Middle frontal gyrus (tissue), 1 donor: ENCODE measurements at regions not wholly inside any gene's neighbourhood (a gene's known extent, or its start where the extent isn't known, plus 50 kb on each side); places are given as distances from the start of the nearest gene placed in this dataset.

ENCODE experiments used
- DNase-seq: peaks from one replicate; pipeline ENCODE4 v3.0.0-alpha.2; 2015; ENCODE audit warnings: low spot score; ENCODE audit errors: extremely low spot score

DNA sequence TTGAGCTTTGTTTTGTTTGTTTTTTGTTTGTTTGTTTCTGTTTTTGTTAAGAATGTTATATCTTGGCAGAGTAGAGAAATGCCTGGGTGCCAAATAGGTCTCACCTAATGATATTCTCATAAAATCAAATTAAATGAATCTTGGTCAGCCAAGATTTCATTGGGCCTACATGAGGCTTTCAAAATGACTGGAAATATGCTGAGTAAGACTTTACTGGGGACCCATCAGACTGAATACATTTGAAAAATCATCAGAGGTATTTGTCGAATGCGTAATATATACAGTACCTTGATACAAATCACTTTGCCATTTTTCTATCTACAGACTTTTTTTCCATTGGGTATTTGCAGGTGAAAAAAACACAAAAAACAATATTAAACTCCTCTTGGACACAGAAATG, 480.8 kb downstream of the CDH2 start:
- DNase-seq = no peak

DNA sequence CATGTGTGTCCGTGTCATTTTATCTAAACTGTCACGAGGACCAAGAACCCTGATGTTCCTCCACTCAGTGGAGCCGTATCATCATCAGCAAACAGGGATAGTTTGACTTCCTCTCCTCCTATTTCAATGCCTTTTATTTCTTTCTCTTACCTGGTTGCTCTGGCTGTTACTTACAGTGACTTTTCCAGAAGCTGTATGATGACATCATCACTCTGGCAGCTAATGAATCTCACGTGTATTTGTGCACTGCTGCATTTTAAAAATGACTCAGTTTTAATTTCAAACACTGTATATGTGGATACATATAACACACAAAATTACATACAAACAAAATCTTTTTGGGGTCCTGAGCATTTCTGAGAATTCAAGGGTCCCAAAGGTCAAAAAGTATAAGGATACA, 481.4 kb downstream of the CDH2 start:
- no peak for DNase-seq

- no peak for DNase-seq
Observed at GRCh38 chr18:27695052-27695451, 481.9 kb downstream of the CDH2 start.

- no peak for DNase-seq
Observed at GRCh38 chr18:27688581-27688980, 488.3 kb downstream of the CDH2 start.

- DNase-seq = no peak
Observed at GRCh38 chr18:27687351-27687979, 489.5 kb downstream of the CDH2 start.

DNA sequence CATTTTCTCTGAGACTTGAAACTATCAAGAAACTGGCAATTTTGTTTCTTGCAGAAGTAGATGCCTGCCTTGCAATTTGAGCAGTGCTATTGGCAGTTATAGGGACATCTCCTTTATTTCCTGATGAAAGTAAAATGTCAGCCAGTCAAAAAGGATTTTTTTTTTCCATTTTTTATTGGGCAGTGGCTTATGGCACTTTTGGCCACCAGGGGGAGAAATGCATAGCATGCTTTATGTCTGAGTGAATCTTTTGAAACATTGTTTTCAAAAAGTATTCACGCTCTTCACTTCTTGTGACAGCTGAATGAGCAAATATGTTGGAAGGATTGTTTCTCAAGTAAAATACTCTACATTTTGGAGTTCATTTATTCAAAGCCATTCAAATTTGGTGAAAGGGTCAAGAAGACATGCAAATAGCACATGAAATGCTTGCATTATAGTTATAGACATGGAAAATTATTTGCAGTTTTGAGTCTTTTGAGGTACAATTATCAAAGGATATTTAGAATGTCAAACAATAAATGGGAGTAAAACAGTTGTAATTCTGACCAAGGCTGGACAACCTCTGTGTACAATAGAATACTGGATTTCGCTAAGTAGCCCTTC, 491.0 kb downstream of the CDH2 start:
- DNase-seq = no peak

- DNase-seq = no peak
Observed at GRCh38 chr18:27685091-27685490, 491.8 kb downstream of the CDH2 start.

- no peak for DNase-seq
Observed at GRCh38 chr18:27674411-27674810, 489.3 kb upstream of the CHST9 start.

- DNase-seq = no peak
Observed at GRCh38 chr18:27673861-27674260, 488.8 kb upstream of the CHST9 start.

DNA sequence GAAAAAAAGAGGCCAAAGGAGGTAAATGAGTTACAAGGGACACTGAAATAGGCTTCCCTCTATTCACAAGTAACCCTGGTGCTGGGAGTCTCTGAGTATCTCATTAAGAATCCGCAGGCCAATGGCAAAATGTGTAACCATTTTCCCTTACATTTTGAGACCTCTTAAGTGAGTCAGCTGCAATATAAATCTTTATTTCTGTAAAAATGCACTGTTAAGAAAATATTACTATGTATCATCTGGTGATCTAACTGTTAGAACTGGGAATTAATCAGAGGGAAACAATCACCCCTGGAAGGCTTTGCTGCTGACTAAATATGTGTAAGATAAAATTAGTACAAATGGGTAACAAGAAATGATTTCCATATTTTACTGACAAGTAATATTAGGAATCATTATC, 483.1 kb upstream of the CHST9 start:
- DNase-seq = no peak

GRCh38 chr18:27667064-27667463, 482.0 kb upstream of the CHST9 start:
- DNase-seq = no peak

DNA sequence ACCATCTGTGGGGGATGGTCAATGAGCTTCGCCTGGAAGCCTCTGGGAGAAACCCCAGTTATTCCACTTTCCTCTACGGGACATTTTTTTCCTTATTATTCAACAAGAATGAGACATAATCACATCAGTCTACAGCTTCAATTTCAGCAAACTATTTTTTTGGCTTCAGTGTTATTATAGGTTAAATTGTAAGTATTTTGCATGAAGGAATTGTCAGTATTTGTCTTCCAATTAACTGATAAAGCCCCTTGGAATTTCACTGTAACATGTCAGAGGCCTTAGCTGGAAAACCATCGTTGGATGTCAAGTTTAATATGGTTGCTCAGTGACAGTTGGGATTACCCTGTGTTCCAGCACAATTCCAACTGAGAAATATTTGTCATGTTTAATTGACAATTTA, 480.9 kb upstream of the CHST9 start:
- no peak for DNase-seq

DNA sequence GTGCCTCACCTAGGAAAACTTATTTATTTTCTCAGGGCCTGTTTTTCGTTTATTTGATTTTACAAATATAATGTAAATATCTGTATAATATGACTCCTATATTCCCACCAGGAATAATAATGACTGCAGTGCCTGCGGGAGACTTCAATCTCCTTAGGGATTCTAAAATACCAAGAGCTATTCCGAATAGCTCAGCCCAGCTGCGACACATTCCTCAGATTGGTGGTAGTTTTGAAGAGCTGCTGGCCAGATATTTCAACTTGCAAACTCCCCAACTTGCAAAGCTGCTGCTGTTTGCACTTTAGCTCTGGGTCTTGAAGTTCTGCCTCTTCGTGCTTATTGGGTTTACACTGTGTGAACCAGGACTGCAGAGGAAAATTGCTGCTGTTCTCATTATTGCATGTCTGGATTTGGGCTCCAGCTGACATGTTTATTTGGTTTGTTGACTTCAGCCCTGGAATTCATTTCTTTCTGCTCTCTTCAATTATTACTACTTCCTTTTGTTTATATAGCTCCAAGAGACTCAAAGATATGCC, 480.2 kb upstream of the CHST9 start:
- no peak for DNase-seq

GRCh38 chr18:27662949-27663348, 477.8 kb upstream of the CHST9 start:
- DNase-seq = no peak

DNA sequence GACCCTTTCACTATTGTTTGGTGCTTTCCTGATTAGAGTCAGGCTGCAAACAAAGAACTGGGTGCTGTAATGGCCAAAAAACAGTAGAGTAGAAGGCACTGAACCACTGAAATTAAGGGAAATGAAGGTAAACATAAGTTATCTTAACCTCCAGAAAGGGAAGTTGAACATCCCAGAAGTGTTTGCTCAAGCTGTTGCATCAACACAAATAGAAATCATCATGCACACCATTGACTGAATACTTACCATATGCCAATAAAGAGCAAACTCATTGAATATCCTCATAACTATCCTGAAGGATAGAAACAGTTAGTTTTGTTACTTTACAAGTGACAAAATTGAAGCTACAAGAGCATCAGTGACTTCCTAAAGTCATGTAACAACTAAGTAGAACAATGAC, 477.4 kb upstream of the CHST9 start:
- no peak for DNase-seq

DNA sequence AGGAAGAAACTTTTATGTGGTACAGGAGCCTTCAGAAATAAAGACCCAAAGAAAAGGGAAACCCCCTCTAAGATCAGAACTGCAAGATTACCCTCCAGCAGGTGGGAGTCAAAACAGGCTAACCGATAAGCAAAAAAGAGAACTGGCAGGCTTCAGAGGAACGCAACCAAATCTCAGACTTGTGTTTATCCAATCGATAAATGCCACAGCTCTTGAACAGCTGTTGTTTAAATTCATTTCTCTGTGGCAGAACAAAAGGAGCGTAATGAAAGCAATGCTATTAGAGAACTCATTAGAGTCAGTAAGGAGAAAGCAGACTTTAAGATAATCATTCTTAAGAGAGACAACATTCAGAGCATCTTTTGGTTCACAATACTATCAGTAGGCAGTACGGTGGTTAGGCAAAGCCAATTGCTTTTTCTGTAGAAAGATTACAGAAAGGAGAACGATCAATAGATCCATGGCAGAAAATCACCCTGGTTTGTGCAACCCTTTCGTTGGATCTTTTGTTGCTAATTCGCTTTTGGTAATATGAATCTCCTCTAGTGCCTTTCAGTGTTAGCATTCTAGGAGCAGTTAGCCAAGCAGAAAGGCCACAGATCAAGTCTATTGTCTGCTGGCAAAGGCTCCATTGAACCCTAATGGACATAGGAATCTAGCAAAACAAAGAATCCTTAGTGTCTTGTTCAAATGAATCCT, 476.4 kb upstream of the CHST9 start:
- no peak for DNase-seq

GRCh38 chr18:27656905-27657304, 471.8 kb upstream of the CHST9 start:
- no peak for DNase-seq

DNA sequence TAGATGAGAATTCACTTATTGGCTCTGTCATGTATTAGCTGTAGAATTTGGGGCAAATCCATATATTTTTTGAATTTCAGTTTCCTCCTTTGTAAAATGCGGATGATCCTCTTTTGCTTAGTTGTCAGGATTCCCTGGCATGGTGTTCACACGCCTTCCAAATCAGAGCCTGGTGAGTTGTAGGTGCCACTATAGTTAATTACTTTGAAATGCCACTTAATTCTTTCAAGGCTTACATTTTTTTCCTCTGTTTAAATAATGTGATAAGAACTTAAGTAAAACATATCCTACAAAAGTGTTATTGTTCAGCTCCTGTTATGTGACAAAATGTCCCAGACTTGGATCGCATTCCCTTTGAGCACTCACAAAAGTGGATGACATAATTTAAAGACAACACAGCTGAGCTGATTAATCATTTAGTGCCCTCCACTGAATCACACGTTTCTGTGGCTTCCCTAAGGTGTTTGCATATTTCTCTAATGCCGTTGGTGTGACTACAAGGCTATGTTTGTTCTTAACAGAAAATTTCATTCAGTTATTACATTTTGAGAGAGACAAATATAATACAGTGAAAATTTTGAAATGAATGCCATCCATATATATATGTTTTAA, 471.2 kb upstream of the CHST9 start:
- no peak for DNase-seq

GRCh38 chr18:27653247-27653646, 468.1 kb upstream of the CHST9 start:
- DNase-seq = no peak

DNA sequence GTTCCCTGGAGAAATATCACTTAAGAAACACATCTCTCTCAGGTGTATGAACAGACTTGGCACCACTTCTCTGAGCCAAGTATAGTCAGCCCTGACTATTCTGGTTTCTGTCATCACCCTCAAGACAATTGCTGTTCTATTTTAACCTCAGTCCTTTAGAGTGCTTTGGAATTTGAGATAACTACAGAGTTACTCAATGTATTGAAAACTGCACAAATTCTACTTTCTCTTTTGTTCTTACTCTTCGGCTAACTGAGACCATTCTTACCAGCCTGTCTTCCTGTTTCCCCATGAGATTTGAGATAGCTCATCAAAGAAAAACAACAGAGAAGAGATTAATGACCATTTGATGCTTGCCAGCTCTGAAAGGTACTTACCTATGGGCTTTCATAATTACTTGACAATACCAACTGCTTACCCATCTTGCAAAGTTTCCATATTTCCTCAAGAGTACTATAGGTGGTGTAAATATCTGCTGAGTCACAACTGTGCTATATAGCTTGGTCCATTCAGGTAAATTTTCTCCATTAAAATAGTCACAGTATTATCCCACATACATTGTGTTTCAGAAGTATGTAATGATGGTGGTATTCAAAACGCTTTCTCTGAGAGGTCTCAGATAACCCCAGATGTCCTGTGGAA, 467.5 kb upstream of the CHST9 start:
- no peak for DNase-seq

- no peak for DNase-seq
Observed at GRCh38 chr18:27649621-27650020, 464.5 kb upstream of the CHST9 start.

- no peak for DNase-seq
Observed at GRCh38 chr18:27645929-27646328, 460.8 kb upstream of the CHST9 start.
